ENCODE measurements at regions not wholly inside any gene's neighbourhood (a gene's known extent, or its start where the extent isn't known, plus 50 kb on each side); places are given as distances from the start of the nearest gene placed in this dataset.
A peak's percentile ranks its signal among the peaks of the same experiment; 100 is the strongest.
"Not testable (repeated sequence)": the region's sequence is repeated elsewhere in the genome, so short reads cannot be mapped to it uniquely, and the experiment has no call there.

DNA sequence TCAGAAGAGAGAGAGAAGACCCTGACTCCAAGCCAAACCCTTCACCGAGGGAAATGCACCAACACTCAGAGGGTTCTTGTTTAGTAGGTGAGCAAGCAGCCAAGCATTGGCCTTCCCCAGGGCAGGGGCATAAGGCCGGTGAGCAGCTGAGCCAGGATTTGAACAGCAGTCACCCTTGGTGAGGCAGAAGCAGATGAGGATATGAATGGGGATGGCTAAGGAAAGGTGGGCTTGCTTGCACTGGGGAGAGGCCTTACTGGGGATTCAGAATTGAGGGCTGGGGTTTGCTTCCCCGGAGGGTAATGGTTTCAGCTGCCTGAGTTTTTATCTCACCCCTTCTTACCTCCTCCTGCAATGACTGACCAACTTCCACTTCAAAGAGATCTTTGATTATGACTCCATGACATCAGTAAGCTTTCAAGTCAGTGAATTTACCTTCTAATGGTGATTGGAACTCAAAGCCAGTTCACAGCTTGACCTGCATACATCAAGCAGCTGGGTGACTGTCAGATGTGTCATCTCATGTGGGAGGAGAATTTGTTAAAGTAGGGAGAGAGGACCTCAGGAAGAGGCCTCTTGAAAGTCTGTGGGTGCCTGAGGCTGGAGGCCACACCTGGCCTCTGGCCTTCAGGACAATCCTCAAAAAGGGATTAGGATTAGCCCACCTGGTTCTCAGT, 114.5 kb upstream of the PLGLB2 start:
- not testable (repeated sequence) for DNase-seq

DNA sequence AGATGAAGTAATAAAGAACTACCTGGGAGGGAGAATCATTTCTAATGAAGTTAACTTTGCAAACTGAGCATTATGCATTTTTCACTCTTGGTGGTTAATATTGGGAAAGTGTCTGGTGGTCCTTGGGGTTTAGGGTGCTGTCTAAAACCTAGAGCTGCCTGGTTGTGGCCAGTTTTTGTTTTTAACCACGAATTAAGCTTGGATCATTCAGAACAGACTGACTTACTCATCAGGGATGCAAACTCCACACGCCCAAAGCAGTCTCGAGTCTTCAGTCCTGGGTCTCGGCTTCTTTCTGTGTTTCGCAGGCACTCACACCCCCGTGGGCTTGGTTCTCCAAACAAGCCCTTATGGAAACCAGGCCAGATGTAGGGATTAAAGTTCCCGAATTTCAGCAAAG, 113.8 kb upstream of the PLGLB2 start:
- DNase-seq, result not testable (repeated sequence)

DNA sequence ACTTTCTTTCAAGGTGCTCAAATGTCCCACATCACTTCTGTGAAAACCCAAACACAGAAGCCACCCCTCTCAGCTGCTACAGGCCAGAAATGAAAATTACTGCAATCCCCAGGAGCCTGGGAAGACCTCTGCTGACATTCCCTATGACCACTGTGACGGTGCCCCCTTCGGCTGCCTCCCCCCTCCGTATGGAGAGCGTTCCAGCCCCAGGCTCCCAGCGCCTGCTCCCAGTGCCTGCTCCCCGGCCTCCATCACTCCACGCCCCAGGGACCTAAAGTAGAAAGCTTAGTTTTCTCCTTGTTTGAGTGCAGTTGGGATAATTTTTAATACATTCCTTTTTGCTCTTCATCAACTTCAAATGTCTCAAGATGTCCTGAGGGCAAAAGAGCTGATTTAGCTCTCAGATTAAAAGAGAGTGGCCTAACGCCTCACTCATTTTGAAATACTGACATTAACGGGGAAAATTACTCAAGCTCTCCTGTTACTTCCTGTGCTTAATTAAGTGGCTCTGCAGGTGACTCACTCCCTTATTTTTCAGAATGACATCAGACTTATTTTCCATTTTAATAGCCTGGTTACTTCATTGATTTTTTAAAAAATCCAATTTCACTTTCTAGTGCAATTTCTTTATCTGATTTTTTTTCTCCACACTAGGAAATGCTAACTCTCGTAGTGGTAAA, 112.8 kb upstream of the PLGLB2 start:
- peak; percentile 5 for DNase-seq

DNA sequence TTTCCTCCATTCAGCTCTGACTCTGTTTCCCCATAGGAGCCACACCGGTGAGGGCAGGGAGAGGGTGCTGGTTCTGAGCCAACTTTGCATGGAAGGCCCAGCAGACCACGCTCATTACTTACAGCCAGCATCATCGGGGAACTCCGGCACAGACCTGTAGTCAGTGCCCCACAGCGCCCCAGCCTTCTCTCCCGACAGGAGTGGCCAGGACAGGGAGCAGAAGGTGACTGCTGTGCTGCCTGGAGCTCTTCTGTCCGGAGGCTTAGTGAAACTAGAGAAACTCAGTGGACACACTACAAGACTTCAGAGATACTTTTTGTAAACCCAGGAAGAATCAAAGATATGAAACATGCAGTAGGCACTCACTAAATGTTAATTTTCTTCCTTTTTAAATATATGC, 111.6 kb upstream of the PLGLB2 start:
- not testable (repeated sequence) for DNase-seq

DNA sequence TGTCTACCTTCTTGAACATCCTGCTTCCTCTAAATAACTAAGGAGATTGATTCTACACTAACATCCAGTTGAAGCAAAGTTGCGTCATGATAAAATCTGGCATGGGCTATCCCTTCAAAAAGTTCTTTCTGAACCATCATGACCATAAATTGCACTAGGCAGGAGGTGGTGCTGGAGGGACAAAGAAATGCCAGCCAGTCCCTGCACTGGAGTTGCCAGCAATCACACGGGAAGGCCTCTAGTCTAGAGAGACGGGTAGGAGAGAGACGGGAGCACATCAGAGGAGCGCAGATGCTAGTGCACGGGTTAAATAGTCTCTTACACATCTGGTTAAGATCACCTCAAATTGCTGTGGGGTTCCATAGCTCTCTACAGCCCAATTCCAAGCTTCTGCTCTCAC, 111.2 kb upstream of the PLGLB2 start:
- DNase-seq, result not testable (repeated sequence)

DNA sequence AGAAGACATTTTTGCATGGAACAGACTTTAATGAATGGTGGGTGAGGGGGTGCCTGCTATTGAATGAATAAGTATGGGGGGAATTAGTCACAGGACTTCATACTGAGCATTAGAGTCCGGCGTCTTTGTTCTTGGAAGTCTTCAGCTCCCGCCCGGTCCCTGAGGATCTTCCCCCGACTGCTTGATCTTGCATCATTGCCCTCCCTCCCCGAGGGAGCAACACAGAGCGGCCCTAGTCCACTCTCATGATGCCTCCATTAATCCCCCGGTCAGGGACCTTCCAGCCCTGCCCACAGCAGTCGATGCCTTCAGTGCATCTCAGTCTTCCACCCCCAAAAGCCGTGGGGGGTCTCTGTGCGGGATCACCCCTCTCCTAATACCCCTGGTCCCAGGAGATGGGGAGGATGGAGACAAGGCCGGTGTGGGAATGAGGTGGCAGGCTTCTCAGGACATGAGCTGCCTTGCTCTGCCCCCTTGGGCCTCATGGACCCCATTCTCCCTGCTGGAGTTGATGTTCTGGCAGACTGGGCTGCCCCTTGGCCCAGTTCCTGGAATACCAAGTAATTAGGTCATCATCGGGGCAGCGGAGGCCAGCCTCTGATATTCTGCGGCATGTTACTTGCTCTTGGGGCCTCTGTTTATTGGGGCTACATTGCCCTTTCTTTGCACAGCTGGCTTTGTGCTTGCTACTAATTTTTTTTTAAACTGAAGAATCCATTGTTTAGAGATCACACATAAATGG, 110.5 kb upstream of the PLGLB2 start:
- DNase-seq, result peak; percentile 33

DNA sequence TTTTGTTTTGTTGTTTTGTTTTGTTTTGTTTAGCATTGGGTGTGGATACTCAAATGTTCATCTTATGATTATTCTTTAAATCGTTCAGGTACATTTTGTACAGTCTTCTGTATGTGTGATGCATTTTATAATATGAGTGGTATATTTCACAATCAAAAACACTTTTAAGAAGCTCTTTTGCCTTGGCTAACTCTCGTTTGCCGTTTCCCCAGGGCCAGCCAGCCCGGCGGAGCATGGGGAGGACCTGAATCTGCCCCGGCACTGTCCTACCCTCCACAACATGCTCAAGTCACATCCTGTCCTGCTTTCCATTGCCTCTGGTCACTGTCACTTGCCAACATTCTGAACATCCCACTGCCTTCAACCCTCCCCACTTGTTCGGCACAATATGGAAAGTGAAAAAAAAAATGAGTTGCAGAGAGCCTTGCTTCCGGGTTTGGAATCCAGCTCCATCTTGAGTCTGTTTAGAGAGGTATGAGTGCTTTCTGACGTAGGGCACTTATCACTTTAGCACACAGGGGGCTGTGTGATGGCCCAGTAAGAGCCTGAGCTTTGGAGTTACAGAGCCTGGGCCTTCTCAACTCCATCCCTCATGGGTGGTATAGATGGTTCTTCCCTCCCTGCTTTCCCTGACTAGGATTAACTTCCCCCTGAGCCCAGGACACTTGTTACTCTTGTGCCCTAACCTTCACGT, 109.6 kb upstream of the PLGLB2 start:
- not testable (repeated sequence) for DNase-seq

DNA sequence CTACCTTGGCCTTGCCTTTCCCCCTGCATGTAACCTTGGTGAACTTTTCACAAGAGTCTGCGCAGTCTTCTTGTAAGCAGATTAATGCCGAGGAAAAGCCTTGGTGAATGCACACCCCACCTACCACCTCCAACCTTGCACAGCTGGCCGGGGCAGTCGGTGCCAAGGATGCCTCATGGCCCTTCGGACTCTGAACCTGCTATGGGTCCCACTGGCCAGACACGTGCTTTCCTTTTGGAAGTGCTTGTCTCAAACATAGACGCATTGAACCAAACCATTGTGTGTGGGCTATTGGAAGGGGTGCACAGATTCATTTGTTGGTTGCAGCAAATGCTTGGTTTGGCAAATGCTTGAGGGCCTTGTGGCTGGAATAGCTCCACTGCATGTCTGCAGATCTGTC, 109.0 kb upstream of the PLGLB2 start:
- not testable (repeated sequence) for DNase-seq

DNA sequence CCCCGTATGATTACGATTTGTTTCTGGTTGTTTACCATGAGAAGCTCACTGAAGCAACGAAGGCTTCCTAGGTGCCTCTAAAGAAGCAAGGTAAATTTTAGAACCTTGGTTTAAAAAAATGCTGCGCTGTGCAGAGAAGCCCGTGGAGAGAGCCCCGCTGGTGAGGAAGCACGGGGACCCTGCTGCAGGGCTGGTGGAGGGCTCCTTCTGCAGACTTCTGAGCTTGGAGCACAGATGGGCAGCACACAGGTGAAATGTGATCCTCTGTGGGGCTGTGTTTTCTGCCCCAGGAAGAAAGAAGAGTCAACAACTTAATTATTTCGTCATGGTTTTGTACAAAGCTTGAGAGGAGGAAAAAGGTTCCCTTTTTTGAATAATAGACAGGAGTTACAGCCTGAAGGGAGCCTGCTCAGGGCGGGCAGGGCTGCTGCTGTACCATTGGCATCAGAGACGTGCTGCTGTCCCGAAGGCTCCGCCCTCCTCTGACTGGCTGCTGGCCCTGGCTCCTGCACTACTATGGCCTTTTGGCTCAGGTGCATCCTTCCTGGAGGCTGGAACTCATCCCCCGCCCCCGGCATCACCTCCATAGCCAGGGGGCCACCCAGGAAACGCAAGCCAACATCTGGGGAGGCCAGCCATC, 108.0 kb upstream of the PLGLB2 start:
- DNase-seq, result not testable (repeated sequence)

DNA sequence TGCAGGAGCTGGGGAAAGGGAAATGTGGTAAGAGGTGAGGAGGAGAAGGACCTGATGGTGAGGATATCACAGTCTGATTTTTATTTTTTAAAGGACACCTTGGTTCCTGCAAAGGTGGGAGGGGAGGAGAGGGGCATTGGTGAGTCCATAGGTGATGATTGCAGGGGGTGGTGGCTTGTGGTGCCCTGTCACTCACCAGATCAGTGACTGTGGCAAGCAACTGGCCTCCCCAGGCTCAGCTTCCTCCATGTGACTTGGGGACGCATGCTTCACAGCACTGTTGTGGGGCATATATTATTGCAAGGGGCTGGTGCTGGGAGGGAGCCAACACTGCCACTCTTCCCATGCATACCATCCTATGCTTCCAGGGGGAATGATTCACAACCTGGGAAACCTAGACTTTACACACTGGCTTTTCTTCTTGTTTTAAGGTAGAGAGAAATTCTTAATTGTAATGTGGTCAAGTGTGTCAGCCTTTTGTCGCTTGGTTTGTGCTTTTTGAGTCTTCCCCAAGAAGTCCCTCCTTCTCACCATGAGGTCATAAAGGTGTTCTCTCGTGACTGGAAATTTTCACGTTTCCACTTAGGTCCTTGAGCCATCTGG, 106.8 kb upstream of the PLGLB2 start:
- peak; percentile 15 for DNase-seq

DNA sequence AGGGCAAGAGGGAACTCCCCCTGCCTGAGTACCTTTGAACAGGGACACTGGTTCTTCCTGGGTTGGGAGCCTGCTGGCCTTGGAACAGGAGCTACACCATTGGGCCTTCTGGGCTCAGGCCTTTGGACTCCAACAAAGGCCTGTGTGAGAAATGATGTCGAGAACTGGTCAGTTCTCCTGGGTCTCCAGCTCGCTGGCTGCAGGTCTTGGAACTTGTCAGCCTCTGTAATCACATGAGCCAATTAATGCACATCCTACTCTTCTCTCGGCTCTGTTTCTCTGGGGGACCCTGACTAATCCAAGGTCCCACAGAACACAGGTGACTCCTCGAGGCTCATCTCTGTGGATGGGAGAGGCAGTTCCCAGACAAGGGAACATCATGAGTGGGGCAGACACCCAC, 104.7 kb upstream of the PLGLB2 start:
- DNase-seq, result not testable (repeated sequence)

DNA sequence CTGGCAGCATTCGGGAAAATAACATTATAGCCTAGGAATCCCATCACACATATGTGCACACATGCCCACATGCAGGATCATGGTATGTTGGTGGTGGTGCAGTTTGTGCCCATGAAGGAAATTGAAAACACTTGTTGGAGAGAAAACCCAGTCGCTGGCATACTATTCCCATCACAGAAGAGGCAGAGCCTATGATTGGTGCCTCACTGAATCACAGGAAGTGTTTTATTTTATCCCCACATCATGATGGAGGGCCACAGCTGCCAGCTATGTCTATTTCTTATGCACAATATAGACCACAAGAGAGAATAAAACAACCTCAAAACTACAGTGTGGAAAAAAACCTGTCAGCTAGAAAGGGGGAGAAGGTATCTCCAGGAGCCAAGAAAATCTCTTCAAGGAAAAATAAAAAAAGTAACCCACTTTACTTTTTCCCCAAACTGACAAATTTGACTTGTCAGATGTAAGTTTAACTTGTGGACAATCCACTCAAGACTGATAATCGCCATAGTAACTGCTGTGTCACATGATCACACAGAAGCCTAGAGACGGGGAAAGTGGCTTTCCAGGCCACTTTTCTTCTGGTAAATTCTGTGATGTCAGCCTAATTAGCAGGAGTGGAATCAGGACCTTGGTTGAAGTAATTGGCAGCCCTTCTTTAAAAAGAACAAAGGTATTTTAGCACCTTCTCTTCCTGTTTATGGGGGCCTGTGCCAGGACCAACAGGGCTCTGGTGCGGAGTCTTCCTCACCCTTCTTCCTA, 100.0 kb upstream of the PLGLB2 start:
- DNase-seq, result not testable (repeated sequence)

DNA sequence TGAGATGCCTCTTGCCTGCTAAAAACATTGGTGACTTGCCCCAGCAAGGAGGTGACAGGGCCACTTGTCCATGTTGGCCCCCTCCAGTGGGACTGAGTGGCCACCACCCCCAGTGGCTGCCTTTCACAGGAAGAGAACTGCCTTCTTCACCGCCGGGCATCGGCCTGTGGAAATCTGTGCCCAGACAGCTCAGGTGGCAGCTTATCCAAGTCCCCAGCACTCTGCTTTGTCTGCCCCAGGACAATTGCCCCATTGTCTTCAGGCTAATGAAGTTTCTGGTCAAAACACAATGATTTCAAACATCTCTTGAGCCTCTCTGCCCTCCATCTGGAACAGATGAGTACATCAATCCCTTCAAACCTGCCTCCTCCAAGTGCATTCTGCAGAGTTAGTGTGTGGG, 99.1 kb upstream of the PLGLB2 start:
- DNase-seq, result not testable (repeated sequence)

DNA sequence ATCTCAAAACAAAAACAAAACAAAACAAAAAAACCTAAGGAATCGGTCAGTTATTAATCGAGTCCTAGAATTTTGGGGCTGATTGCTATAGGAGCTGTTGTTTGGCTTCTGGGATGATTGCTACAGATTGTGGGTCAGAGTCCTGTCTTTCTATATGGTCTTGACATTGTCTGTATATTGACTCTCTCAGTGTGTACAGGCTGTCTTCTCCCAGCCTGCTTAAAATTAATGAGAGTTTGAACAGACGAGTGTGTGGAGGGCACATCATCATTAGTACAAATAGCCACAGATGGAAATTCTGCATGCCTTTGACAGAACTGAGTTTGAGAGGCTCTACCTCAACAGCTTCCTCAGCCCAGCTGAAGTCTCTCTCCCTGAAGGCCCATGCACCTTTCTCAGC, 98.0 kb upstream of the PLGLB2 start:
- DNase-seq, result not testable (repeated sequence)

DNA sequence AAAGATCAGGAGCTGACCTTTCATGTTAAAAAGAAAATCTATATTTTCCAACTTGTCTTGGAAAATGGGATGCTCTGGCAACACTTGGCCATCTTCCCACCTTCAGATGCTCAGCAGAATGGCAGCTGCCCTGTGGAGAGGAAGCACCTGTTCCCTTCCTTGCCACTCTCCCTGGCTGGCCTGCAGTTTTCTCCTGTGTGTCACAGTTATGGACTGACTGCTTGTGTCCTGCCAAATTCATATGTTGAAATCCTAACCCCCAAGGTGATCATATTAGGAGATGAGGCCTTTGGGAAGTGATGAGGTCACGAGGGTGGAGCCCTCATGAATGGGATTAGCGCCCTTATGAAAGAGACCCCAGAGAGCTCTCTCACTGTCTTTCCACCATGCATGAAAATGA, 97.0 kb upstream of the PLGLB2 start:
- DNase-seq, result not testable (repeated sequence)

DNA sequence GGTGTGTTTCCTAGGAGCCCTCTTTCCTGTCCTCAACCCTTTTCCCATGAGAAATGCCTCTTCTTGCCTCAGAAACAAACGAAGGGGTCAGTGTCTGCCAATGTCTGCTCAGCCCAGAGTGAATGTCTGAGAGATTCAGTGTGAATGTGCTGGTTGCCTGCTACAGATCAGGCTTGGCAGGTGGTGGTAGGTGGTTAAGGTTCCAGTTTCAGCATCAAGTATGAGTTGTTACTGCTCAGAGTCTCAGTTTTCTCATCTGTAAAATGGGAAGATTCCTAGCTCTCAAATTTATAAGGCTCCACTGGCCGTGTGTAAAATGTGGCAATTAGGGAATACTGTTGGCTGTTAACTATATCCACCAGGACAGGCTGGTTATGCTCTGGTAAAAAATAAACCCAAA, 96.3 kb upstream of the PLGLB2 start:
- not testable (repeated sequence) for DNase-seq

DNA sequence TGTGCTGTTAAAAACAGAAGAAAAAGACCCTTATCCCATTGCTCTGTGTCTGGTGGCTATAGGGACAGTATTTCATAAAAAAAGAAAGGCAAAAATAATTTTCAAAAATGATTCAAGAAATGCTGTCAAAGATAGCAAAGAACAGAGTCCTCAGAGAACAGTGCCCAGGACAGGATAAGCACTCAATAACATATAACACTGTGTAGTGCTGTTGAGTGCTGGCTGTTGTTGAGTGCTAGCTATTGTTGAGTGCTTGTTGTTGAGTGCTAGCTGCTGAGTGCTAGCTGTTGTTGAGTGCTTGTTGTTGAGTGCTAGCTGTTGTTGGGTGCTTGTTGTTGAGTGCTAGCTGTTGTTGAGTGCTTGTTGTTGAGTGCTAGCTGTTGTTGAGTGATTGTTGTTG, 94.5 kb upstream of the PLGLB2 start:
- DNase-seq, result not testable (repeated sequence)

DNA sequence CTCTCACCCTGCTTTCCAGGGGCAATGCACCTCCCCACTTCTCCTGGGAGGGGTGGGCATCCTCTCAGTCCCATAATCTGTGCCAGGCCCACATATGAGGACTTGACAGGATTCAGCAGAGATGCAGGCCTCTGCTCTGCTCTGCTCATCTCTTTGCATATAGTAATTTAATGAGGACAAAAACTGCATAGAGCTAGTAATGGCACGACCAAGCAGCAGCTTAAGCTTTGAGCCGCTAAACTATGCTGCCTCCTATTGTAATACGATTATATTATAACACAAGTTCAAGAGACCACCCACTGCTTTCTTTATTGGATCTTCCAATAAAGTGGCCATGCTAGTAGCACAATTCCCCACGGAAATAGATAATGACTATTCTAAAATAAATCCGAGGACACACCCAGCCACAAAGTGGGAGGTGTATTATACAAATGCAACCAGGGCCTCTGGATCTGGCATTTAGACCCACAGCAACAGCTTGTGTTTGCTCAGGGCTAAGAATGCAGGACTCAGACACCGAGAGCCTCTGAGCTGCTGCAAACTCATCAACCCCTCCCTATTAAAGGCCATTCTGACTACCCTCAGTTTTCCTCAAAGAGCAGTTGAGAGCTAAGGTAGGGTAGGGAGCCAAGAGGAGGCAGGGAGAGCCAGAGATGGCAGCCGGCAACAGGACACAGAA, 93.6 kb upstream of the PLGLB2 start:
- DNase-seq, result not testable (repeated sequence)

DNA sequence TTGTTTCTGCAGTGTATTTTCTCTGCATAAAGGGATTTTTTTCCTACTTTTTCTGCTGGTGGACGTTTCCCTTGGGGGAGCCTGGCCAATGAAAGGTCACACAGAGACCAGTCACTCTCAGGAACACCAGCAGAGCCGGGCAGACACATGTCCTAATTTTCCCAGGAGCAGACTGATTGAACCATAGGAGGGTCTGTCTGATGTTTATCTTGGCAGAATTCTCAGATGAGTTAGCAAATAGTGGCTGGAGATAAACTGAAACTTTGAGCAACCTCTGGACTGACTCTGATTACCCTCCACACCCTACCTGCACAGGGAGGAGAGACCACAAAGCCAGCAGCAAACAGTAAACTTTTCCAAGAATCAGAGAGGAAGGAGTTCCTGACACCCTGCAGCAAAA, 90.0 kb upstream of the PLGLB2 start:
- not testable (repeated sequence) for DNase-seq

DNA sequence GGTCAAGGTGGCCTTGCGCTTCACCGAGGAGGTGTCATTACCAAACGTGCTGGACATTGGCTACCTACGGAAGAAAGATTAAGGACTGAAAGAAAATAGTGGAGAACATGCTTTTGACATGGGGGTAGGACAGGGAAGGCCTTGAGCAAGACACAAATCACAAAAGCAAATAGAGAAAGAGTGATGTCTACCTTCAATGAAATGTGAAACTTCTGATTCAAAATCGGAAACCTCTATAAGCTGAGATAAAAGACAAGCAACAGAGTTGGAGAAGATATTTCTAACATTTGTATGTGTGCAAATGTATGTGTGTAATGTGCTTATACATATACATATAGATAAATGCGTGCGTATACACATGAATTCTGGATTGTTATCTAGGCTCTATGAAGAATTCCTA, 89.5 kb upstream of the PLGLB2 start:
- not testable (repeated sequence) for DNase-seq

DNA sequence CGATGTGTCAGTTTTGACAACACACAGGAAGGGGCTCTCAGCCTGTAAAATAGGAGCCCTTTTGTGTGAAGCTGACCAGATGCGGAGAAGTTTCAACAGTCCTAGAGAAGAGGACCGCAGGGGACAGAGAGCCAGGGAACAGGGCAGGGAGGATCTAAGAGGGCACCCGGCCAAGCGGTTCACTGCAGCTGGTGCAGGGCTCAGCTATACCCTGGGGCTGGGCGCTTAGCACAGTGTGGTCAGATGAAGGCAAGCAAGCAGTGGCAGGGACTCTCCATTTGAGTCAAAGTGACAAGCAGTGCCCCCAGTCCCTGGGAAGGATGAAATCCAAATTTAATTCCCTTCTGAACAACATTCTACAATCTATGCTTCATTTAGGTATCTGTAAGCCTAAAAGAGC, 88.9 kb upstream of the PLGLB2 start:
- DNase-seq, result not testable (repeated sequence)

Measured in fibroblast of skin of right quadriceps (primary cell).